Fibroblast of villous mesenchyme (primary cell): ENCODE measurements at regions not wholly inside any gene's neighbourhood (a gene's known extent, or its start where the extent isn't known, plus 50 kb on each side); places are given as distances from the start of the nearest gene placed in this dataset.
A peak's percentile ranks its signal among the peaks of the same experiment; 100 is the strongest.

Experiments
- DNase-seq: peaks from one replicate; pipeline ENCODE4 v3.0.0-alpha.2; 2010; ENCODE audit warnings: low read depth
- H3K4me3 ChIP-seq: 2 replicates; pipeline ENCODE4 v1.5.1; 2011; ENCODE audit warnings: low read depth, mild to moderate bottlenecking, low read length
- CTCF ChIP-seq: IDR thresholded peaks from 2 replicates; pipeline ENCODE4 v1.5.1; 2012; ENCODE audit warnings: low read depth, mild to moderate bottlenecking, low read length; ENCODE audit not compliant: insufficient read depth

- DNase-seq = peak; percentile 22
- no peak overlapping the region for H3K4me3 ChIP-seq
- no peak for TF ChIP-seq CTCF
Observed at GRCh38 chr11:111194860-111195568, 50.5 kb upstream of the POU2AF2 start.

- no peak for TF ChIP-seq CTCF
- no peak for DNase-seq
- H3K4me3 ChIP-seq = no peak overlapping the region
Observed at GRCh38 chr11:111193924-111194490, 51.5 kb upstream of the POU2AF2 start.

- TF ChIP-seq CTCF = peak; percentile 7
- H3K4me3 ChIP-seq = no peak overlapping the region
- DNase-seq = no peak
Observed at GRCh38 chr11:111189466-111189865, 56.1 kb upstream of the POU2AF2 start.

- TF ChIP-seq CTCF = no peak
Observed at GRCh38 chr11:111186308-111186915, 59.1 kb upstream of the POU2AF2 start.

GRCh38 chr11:111185266-111185665 is 60.3 kb upstream of the POU2AF2 start:
- no peak for TF ChIP-seq CTCF
- no peak overlapping the region for H3K4me3 ChIP-seq
- peak; percentile 51 for DNase-seq

More at GRCh38 chr11:111186308-111186915, 59.1 kb upstream of the POU2AF2 start:
- DNase-seq = no peak
- H3K4me3 ChIP-seq = no peak overlapping the region

- no peak for DNase-seq
- TF ChIP-seq CTCF = no peak
- no peak overlapping the region for H3K4me3 ChIP-seq
Observed at GRCh38 chr11:111183706-111184105, 61.8 kb upstream of the POU2AF2 start.
